ENCODE measurements at regions not wholly inside any gene's neighbourhood (a gene's known extent, or its start where the extent isn't known, plus 50 kb on each side); places are given as distances from the start of the nearest gene placed in this dataset.

DNA sequence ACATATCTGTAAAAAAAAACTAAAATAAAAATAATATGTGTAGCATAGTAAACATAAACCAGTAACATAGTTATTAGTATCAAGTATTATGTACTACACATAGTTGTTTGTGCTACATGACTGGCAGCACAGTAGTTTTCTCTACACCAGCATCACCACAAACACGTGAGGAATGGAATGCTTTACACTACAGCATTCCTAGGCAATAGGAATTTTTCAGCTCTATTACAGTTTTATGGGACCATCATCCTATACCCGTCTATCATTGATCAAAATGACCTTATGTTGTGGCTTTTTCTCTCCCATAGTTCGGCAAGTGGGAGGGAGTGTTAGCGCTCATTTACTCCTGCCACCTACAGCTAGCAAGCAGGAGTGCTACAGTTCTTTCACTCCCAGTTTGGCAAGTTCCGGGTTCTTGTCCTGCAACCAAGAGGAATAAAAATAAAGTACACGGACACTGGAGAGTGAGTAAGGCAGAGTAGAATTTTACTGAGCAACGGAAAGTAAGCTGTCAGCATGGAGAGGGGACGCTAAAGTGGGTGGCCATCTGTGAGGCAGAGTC is 196.8 kb upstream of the HSF2 start:
- Histone ChIP-seq H3K27me3 (no peaks in the 10 kb centered on the region), H3K36me3 (no peaks in the 10 kb centered on the region), H3K27ac (no peak overlapping the region), H3K4me3 (no peak overlapping the region), H3K4me1 (peaks cover 0 to 5% of the 10 kb centered on the region in 2 donors), H3K9me3 (no peaks in the 10 kb centered on the region)
- TF ChIP-seq, protein P1, sequence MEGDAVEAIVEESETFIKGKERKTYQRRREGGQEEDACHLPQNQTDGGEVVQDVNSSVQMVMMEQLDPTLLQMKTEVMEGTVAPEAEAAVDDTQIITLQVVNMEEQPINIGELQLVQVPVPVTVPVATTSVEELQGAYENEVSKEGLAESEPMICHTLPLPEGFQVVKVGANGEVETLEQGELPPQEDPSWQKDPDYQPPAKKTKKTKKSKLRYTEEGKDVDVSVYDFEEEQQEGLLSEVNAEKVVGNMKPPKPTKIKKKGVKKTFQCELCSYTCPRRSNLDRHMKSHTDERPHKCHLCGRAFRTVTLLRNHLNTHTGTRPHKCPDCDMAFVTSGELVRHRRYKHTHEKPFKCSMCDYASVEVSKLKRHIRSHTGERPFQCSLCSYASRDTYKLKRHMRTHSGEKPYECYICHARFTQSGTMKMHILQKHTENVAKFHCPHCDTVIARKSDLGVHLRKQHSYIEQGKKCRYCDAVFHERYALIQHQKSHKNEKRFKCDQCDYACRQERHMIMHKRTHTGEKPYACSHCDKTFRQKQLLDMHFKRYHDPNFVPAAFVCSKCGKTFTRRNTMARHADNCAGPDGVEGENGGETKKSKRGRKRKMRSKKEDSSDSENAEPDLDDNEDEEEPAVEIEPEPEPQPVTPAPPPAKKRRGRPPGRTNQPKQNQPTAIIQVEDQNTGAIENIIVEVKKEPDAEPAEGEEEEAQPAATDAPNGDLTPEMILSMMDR (IDR thresholded peaks at IDR 0.05), result no peak
- no peak for DNase-seq (ENCODE audit: low spot score in 2 of 2)
- intact Hi-C loops (cut with DNase I), result no loop called here

DNA sequence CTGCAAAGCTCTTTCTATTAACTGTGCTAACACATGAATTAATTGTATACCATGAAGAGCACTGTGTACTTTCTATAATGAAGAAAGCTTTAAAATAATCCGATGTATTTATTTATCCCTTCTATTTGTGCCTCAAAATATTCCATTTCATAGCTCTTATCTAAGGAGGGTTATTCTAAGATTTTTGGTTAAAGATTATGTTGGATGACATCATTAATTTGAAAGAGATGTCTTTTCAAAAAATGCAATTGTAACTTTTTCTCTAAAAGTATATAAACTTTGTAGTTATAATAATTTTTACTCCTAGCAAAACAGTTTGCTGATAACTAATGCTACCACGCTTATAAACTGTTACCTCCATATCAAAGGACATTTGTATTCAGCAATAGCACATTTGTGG is 192.4 kb upstream of the HSF2 start:
- intact Hi-C loops (cut with DNase I), result no loop called here
- no peaks in the 10 kb centered on the region for H3K27me3 ChIP-seq
- DNase-seq (ENCODE audit: low spot score in 2 of 2), result no peak
- no peak overlapping the region for H3K27ac ChIP-seq
- H3K36me3 ChIP-seq, result no peaks in the 10 kb centered on the region
- H3K4me1 ChIP-seq, result no peaks in the 10 kb centered on the region
- no peak overlapping the region for H3K4me3 ChIP-seq
- no peaks in the 10 kb centered on the region for H3K9me3 ChIP-seq
- TF ChIP-seq, protein P1 (IDR thresholded peaks at IDR 0.05), result no peak

DNA sequence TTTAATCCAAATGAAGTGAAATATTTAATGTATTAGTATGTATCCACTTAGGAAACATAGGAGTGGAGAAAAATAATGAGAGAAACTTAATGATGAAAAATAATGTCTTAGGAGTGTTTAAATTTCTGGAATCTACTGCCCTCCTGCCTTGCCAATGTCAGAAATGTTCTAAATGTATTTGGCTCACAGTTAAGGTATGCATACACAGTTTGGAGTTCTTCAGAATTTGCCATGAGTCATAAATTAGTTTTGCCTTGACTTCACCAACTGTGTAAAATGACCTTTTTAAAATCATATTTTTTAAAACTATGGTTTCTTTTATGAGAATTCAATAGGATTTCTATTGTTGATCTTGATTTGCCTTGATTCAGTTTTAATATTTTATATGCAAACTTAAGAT is 191.7 kb upstream of the HSF2 start:
- no peak for DNase-seq (ENCODE audit: low spot score in 2 of 2)
- Histone ChIP-seq H3K27me3 (no peaks in the 10 kb centered on the region), H3K4me1 (no peaks in the 10 kb centered on the region), H3K4me3 (no peak overlapping the region), H3K36me3 (no peaks in the 10 kb centered on the region), H3K9me3 (no peaks in the 10 kb centered on the region), H3K27ac (no peak overlapping the region)
- TF ChIP-seq, protein P1 (IDR thresholded peaks at IDR 0.05), result no peak
- intact Hi-C loops (cut with DNase I), result no loop called here

DNA sequence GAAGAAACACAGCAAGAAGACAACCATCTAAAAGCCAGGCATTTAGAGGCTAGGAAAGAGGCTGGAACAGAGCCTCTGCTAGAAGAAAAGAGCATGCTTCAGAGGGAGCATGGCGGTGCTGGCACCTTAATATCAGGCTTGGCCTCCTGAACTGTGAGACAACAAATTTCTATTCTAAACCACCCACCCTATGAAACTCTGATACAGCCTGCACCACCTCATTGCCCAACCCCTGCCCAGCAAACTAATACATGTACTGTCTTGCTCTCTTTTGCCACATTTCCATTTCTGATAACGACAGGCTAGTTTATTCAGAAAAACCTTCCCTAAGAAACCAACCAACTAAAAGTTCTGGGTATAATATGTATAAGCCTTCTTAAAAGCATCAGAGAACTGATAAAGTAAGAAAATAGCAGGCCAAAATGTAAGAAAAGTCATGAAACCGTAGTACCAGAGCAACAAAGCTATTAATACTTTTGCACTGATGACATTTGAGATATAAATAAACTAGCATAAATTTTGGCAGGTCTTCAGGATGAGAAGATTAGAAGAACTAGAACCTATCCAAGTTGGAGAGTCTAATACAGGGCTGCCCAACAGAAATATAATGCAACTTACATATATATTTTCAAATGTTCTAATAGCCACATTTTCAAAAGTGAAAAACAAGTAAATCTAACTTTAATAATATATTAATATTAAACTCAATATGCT is 184.7 kb upstream of the HSF2 start:
- Histone ChIP-seq H3K27me3 (no peaks in the 10 kb centered on the region), H3K27ac (peak overlapping the region in 1 of 2 donors; percentile 63), H3K4me1 (peaks cover 0 to 5% of the 10 kb centered on the region in 2 donors), H3K36me3 (no peaks in the 10 kb centered on the region), H3K4me3 (no peak overlapping the region), H3K9me3 (no peaks in the 10 kb centered on the region)
- TF ChIP-seq, protein P1 (IDR thresholded peaks at IDR 0.05), result no peak
- DNase-seq (ENCODE audit: low spot score in 2 of 2), result no peak
- intact Hi-C loops (cut with DNase I), result no loop called here

DNA sequence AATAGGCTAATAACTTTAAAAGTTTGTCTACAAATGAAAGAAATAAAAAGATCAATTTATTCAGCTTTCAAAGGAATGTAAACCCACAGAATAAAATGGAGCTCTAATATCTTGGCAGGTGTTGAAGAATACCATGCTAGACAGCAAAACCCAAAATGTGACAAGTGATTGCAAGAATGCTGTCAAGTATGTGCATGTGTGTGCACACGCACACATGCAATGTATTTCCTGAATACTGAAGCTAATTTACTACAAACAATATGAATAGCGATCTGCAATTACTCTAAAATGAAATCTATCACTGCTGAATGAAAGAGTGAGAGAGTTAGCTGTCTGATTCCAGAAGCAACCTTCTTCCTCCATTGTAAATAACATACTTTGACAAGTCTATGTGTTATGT is 179.2 kb upstream of the HSF2 start:
- intact Hi-C loops (cut with DNase I), result no loop called here
- Histone ChIP-seq H3K4me3 (no peak overlapping the region), H3K27ac (no peak overlapping the region), H3K9me3 (no peaks in the 10 kb centered on the region), H3K36me3 (no peaks in the 10 kb centered on the region), H3K4me1 (no peaks in the 10 kb centered on the region), H3K27me3 (no peaks in the 10 kb centered on the region)
- TF ChIP-seq, protein P1 (IDR thresholded peaks at IDR 0.05), result no peak
- DNase-seq (ENCODE audit: low spot score in 2 of 2), result no peak

All from ascending aorta (tissue), 2 donors.